Lower leg skin (tissue), 3 donors: ENCODE measurements at regions not wholly inside any gene's neighbourhood (a gene's known extent, or its start where the extent isn't known, plus 50 kb on each side); places are given as distances from the start of the nearest gene placed in this dataset.

ENCODE experiments used
- POLR2A ChIP-seq, 2 donors: fragments of 450-650 bp; IDR thresholded peaks; one replicate each; pipeline ENCODE4 v1.6.1; 2016 to 2017; ENCODE audit warnings: antibody characterized with exemption in 2 of 2, mild to moderate bottlenecking in 1 of 2, moderate library complexity in 1 of 2
- TF ChIP-seq, protein P1 (sequence below), 3 donors: fragments of 450-650 bp; IDR thresholded peaks; one replicate each; pipeline ENCODE4 v1.5.1; 2016; ENCODE audit warnings: antibody characterized with exemption in 3 of 3, mild to moderate bottlenecking in 3 of 3, moderate library complexity in 2 of 3

DNA sequence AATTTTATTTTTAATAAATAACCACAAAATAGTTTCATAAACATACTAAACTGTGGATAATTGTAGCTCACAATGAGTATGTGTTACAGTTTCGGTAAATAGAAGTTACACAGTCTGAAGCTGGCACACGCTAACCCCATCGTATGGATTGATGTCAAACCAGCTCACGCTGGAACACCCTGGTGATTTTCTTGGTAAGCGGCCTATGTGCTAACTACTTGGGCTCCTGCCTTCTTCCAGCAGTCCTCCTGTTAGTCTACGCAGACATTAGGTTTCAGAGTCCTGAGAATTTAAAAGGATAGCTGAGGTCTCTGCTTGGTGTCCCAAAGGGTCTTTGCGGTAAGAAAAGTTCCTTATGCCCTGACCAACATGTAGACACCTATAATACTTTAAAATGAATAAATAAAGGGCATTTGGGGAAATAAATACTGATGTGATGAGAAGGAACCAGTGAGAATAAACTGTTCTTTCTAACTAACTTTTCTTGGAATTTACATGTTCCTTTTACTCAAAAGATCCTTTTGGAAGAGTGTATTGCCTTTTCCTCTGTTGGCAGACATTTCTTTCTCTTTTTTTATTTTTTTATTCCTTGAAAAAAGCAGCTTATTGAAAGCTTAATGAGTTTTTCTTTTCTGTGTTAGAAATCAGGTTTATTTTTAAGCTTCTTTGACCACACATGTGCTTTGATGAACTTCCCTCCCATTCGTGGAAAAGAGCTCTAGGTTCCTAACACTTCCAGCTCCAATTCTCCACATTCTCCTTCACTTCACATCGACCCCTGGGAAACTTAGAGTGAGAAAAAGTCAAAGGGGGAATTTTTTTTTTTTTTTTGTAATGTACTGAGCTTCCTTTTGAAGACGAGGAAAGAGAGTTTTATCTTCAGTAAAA, 322.2 kb downstream of the IRS1 start:
- TF ChIP-seq, protein P1, sequence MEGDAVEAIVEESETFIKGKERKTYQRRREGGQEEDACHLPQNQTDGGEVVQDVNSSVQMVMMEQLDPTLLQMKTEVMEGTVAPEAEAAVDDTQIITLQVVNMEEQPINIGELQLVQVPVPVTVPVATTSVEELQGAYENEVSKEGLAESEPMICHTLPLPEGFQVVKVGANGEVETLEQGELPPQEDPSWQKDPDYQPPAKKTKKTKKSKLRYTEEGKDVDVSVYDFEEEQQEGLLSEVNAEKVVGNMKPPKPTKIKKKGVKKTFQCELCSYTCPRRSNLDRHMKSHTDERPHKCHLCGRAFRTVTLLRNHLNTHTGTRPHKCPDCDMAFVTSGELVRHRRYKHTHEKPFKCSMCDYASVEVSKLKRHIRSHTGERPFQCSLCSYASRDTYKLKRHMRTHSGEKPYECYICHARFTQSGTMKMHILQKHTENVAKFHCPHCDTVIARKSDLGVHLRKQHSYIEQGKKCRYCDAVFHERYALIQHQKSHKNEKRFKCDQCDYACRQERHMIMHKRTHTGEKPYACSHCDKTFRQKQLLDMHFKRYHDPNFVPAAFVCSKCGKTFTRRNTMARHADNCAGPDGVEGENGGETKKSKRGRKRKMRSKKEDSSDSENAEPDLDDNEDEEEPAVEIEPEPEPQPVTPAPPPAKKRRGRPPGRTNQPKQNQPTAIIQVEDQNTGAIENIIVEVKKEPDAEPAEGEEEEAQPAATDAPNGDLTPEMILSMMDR (IDR thresholded peaks at IDR 0.05): no peak
- TF ChIP-seq POLR2A (IDR thresholded peaks at IDR 0.05): no peak
